ENCODE measurements at regions not wholly inside any gene's neighbourhood (a gene's known extent, or its start where the extent isn't known, plus 50 kb on each side); places are given as distances from the start of the nearest gene placed in this dataset.
A peak's percentile ranks its signal among the peaks of the same experiment; 100 is the strongest.

GRCh38 chr12:107317751-107318555 is 224.6 kb upstream of the CRY1 start (continued):
- TF ChIP-seq E2F6 (IDR thresholded peaks at IDR 0.05; ENCODE audit: borderline replicate concordance in 1 of 2, extremely low read depth in 1 of 2, insufficient read depth in 1 of 2, insufficient read length in 1 of 2, low read depth in 1 of 2, low read length in 1 of 2, poor library complexity in 1 of 2, severe bottlenecking in 1 of 2) (peak in 1 of 2 experiments; percentile 50), COPS2 (conservative IDR thresholded peaks at IDR 0.05) (no peak), MYNN (IDR thresholded peaks at IDR 0.05) (no peak), MYNN (CRISPR knock-in tag; IDR thresholded peaks at IDR 0.05) (no peak), KLF16 (IDR thresholded peaks at IDR 0.05) (no peak), FOXM1 (IDR thresholded peaks at IDR 0.05; ENCODE audit: low read depth) (no peak), FOXM1 (CRISPR knock-in tag; IDR thresholded peaks at IDR 0.05; ENCODE audit: low read depth) (no peak), ARID4B (CRISPR knock-in tag; IDR thresholded peaks at IDR 0.05) (no peak), ATF7 (IDR thresholded peaks at IDR 0.05) (no peak), ZNF445 (CRISPR knock-in tag; IDR thresholded peaks at IDR 0.05; ENCODE audit: low read depth) (no peak), ELK1 (CRISPR knock-in tag; IDR thresholded peaks at IDR 0.05) (no peak), STAT5A (IDR thresholded peaks at IDR 0.05; ENCODE audit: borderline replicate concordance, low read length) (no peak), ATF4 (CRISPR knock-in tag; IDR thresholded peaks at IDR 0.05) (no peak), NBN (IDR thresholded peaks at IDR 0.05; ENCODE audit: low read depth) (no peak), ZNF436 (CRISPR knock-in tag; IDR thresholded peaks at IDR 0.05) (no peak), ZNF766 (CRISPR knock-in tag; conservative IDR thresholded peaks at IDR 0.05) (no peak), ZNF224 (CRISPR knock-in tag; IDR thresholded peaks at IDR 0.05) (no peak), SAP30 (IDR thresholded peaks at IDR 0.05; ENCODE audit: borderline replicate concordance, insufficient read depth, low read depth, low read length, poor library complexity, severe bottlenecking) (no peak), KLF10 (CRISPR knock-in tag; IDR thresholded peaks at IDR 0.05) (no peak), ZNF253 (CRISPR knock-in tag; conservative IDR thresholded peaks at IDR 0.05) (no peak), CCAR2 (IDR thresholded peaks at IDR 0.05; ENCODE audit: low read depth, low read length) (no peak), TRIM24 (IDR thresholded peaks at IDR 0.05) (no peak)
